HuH-7 (cell line): ENCODE measurements at regions not wholly inside any gene's neighbourhood (a gene's known extent, or its start where the extent isn't known, plus 50 kb on each side); places are given as distances from the start of the nearest gene placed in this dataset.
"Not testable (repeated sequence)": the region's sequence is repeated elsewhere in the genome, so short reads cannot be mapped to it uniquely, and the experiment has no call there.

ENCODE experiments used
- DNase-seq: peaks from one replicate; pipeline ENCODE4 v3.0.0; 2011; ENCODE audit warnings: low spot score

DNA sequence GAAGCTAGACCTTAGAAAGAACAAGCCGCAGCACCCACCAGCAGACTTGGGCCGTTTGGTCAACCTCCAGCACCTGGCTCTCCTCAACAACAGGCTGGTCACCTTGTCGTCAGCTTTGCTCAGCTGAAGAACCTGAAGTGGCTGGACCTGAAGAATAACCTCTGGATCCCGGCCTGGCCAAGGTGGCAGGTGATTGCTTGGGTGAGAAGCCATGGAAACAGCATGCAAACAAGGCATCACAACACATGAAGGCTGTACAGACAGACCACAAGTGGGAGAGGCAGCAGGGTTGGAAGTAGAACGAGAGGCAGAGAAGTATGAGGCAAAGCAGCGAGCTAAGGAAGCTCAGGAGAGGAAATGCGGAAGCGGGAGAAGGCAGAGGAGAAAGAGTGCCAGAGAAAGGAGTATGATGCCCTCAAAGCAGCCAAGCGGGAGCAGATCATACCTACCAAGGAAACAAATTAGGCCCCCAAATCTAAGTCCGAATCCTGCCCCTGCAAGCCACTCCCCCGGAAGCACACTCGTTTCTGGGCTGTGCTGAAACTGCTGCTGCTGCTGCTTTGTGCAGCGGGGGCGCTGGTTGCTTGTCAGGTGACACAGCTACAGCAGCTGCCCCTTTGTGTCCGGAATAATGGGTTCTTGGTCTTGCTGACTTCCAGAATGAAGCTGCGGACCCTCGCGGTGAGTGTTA, 121.6 kb upstream of the LGSN start:
- DNase-seq, result no peak

DNA sequence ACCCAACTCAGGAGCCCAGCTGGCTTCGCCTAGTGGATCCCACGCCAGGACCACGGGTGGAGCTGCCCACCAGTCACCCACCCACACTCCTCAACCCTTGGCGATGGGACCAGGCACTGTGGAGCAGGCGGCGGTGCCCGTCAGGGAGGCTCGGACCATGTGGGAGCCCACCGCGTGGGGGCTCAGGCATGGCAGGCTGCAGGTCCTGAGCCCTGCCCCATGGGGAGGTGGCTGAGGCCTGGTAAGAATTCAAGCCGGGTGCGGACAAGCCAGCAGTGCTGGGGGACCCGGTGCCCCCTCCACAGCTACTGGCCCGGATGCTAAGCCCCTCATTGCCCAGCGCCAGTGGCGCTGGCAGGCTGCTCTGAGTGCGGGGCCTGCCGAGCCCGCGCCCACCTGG, 123.1 kb upstream of the LGSN start:
- DNase-seq, result no peak

GRCh38 chr6:63444768-63445167, 125.0 kb upstream of the LGSN start:
- DNase-seq, result no peak

DNA sequence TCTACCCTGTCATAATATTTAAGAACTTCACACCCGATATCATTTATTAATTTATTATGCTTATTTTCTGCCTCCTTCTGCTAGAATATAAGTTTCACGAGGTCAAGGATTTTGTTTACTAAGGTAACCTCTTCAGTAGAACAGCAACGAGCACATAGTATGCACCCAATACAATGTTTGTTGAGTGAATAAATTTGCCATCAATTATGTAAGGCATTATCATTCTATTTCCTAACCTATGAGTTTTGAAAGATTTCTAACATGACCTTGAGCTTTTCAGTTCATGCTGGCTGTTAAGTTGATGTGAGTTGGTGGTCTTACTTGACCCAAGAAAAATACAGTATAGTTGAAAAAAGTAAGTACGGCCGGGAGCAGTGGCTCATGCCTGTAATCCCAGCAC, 125.9 kb upstream of the LOC128125822 start:
- DNase-seq, result no peak

DNA sequence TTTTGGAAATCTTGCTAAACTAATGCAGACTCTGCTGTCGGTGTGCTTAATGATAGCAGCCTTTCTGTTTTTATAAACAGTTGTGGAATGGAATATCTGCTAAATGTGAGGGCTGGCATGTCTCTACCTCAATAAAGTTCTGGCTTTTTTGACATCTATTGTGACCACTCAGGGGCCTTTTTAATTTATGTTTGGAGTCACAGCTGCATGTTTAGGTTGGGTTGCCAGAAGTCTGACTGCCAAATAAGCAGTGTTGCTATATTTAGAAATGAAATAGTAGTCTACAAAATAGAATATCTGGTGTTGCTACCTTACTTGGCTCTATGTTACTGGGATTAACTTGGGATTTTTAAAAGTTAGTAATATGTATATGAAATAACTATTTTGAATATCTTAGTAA, 125.1 kb upstream of the LOC128125822 start:
- DNase-seq, result no peak

DNA sequence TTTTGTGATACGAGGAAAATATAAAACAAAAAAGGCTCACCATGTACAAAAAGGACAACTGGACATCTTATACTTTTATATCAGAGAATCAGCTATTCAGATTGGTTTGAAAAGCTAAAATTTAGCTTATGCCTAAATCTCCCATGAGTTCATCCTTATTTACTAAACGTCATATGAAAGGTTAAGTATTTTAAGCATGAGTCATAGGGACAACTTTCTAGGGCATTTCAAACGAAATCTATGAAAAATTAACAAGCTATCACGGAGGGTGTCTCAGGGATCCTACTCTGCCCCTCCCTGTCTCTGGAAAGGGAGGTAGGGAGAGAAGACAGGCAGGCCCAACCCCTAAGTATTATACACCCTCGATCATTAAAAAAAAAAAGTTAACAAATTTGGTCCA, 124.1 kb upstream of the LOC128125822 start:
- DNase-seq, result no peak

DNA sequence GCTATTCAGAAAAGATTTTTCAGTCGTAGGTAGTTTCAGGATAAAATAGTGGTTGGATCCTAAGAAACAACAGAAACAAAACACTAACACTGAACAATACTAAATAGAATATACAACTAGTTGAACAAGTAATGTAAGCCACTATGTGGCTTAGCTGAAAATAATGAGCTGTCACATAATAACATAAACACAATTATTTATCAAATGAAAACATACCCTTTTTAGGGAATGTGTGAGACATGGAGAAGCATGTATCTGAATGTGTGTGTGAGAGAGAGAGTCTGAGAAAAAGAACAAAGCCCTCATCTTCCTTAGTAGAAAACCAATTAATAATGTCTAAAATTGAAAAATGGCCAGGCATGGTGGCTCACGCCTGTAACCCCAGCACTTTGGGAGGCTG, 122.6 kb upstream of the LOC128125822 start:
- DNase-seq, result no peak

DNA sequence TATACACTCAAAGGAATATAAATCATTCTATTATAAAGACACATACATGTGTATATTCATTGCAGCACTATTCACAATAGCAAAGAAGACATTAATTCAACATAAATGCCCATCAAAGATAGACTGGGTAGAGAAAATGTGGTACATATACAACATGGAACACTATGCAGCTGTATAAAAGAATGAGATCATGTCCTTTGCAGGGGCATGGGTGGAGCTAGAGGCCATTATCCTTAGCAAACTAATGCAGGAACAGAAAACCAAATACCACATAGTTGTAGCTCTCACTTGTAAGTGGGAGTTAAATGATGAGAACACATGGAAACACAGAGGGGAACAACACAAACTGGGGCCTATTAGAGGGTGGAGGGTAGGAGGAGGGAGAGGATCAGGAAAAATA, 121.0 kb upstream of the LOC128125822 start:
- DNase-seq, result no peak

DNA sequence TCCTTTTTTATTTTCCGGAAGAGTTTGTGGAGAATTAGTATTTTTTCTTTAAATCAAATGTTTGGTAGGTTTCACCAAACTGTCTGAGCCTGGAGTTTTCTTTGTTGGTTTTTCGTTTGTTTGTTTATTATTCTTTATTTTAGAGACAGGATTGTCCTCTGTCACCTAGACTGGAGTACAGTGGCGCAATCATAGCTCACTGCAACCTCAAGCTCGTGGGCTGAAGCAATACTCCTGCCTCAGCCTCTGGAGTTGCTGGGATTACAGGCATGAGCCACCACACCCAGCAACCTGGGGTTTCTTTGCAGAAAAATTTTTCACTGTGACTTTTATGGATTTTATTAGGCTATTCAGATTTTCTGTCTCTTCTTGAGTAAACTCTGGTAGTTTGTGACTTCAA, 120.2 kb upstream of the LOC128125822 start:
- peak; percentile 40 for DNase-seq

DNA sequence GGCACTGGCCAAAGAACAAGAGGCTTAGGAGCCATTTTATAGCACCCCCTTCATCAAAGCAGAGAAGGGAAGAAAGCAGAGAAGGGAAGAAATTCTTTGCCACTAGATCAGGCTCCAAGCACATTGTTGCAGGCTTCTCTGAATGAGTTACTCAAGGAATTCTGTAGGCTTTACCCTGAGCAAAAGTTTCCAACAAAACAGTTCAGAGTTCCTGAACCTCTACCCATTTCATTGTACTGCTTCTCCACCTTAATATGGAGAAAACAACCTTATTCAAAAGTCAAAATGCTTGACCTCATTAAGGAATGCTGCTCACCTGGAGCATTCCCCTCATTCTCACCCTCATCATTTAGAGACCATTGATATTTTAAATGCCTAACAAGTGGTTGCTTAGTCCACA, 115.5 kb upstream of the LOC128125822 start:
- DNase-seq, result no peak

DNA sequence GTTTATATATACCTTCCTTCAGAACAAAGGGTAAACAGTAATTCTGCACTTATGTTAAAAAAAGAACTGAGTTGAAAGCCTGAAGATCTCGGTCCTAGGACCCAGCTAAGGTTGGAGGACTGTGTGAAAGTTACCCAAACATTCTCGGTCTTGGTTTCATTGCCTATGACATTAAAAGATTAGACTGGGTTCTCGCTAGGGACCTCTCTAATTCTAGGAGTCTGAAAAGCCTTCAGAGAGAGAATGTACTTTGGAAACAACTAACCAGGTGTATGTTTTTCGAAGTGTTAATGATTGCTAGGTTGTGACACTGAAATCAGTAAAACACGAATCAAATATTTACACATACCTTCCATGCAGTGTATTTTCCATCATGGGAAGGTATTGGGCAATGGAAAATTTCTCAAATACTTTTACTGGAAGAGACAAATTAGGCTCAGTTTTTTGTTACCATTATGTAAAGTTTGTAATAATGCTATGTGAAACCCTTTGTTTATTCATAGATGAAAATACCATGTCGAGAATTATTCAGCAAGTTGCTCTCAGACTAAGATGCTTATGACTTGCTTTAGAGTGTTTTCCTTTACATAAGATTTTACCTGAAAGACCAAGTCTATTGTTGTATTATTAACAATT, 113.7 kb upstream of the LOC128125822 start:
- peak; percentile 65 for DNase-seq

GRCh38 chr6:63459814-63460213, 112.5 kb upstream of the LOC128125822 start:
- DNase-seq, result no peak

GRCh38 chr6:63460971-63461370, 111.3 kb upstream of the LOC128125822 start:
- DNase-seq, result no peak

DNA sequence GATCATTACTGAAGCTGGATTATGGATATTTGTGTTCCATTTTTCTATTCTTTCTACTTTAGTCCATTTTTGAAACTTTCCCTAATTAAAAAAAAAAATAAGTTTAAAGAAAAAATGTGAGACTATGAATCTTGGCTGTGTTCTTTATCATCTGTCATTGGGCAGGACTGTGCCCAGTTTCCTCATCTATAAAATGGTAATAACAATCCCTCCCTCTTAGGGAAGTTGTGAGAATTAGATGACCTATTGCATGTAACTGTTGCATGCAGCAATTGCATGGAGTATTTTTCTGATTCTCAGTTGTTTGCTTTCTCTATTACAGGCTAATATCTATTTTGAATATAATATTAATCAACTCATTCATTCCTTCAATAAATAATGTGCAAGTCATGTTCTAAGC, 108.2 kb upstream of the LOC128125822 start:
- no peak for DNase-seq

GRCh38 chr6:63465750-63466149, 106.5 kb upstream of the LOC128125822 start:
- DNase-seq, result no peak

- DNase-seq, result no peak
Observed at GRCh38 chr6:63466242-63466733, 106.0 kb upstream of the LOC128125822 start.

- DNase-seq, result no peak
Observed at GRCh38 chr6:63467247-63467954, 104.9 kb upstream of the LOC128125822 start.

- not testable (repeated sequence) for DNase-seq
Observed at GRCh38 chr6:63471145-63471544, 101.1 kb upstream of the LOC128125822 start.

DNA sequence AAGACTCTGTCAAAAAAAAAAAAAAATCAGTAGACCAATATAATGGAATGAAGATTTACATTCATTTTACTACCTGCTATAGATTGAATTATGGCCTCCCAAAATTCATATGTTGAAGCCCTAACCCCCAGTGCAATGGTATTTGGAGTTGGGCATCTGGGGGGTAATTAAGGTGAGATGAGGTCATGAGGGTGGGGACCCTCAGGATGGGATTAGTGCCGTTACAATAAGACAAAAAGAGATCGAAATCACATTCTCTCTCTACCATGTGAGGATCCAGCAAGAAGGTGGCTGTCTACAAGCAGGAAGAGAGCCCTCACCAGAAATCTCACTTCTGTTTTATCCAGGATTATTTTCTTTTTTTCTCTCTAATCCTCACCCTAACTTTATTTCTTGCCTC, 100.6 kb upstream of the LOC128125822 start:
- no peak for DNase-seq

DNA sequence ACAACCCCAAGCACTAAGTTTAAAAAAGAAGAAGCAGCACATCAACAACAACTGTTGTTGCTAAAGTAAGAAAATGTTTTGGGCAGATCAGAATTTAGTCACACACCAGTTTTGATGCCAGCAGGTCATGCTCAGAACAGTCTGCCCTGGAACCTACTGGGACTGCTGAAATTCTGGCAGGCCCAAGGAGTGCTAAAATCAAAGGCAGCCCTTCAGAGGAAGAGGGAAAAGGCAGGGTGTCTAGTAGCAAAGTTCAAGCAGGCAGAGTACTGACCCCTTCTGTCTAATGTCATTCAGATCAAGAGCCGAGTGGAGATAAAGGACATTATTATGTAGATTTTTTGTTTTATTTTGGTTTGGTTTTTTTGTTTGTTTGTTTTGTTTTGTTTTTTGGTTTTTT, 96.6 kb upstream of the LOC128125822 start:
- no peak for DNase-seq

- DNase-seq, result peak; percentile 29
Observed at GRCh38 chr6:63476302-63476701, 96.0 kb upstream of the LOC128125822 start.

- no peak for DNase-seq
Observed at GRCh38 chr6:63477422-63478040, 94.7 kb upstream of the LOC128125822 start.

DNA sequence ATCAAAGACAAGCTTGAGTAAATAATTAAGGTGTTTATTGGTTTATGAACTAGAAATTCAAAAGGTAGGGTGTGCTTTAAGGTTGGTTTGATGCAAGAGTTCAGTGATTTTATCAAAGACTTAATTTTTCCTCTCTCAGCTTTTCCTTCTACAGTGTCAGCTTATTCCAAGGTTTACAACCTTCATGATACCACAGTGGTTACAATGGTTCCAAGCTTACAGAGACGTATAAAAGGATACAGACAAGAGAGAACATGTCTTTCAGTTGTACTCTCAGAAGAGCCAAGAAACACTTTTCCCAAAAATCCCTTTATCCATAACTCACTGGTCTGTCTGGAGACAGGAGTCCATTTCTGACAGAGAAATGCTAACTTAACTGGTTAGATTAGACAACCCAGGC, 93.5 kb upstream of the LOC128125822 start:
- DNase-seq, result no peak
